ENCODE measurements at regions not wholly inside any gene's neighbourhood (a gene's known extent, or its start where the extent isn't known, plus 50 kb on each side); places are given as distances from the start of the nearest gene placed in this dataset.
"Not testable (repeated sequence)": the region's sequence is repeated elsewhere in the genome, so short reads cannot be mapped to it uniquely, and the experiment has no call there.

GRCh38 chr5:108524564-108524963, 142.7 kb upstream of the FBXL17 start:
- DNase-seq: no peak

- no peak for DNase-seq
Measured at GRCh38 chr5:108523360-108523759, 141.5 kb upstream of the FBXL17 start.

GRCh38 chr5:108521841-108522506, 140.1 kb upstream of the FBXL17 start:
- no peak for DNase-seq

- no peak for DNase-seq
Measured at GRCh38 chr5:108521011-108521700, 139.3 kb upstream of the FBXL17 start.

- no peak for DNase-seq
Measured at GRCh38 chr5:108516785-108517184, 134.9 kb upstream of the FBXL17 start.

GRCh38 chr5:108515517-108516105, 133.7 kb upstream of the FBXL17 start:
- no peak for DNase-seq

- DNase-seq: no peak
Measured at GRCh38 chr5:108508979-108509378, 127.1 kb upstream of the FBXL17 start.

GRCh38 chr5:108507631-108508030, 125.7 kb upstream of the FBXL17 start:
- DNase-seq: no peak

- DNase-seq: no peak
Measured at GRCh38 chr5:108505608-108506007, 123.7 kb upstream of the FBXL17 start.

- no peak for DNase-seq
Measured at GRCh38 chr5:108504974-108505373, 123.1 kb upstream of the FBXL17 start.

GRCh38 chr5:108503986-108504385, 122.1 kb upstream of the FBXL17 start:
- no peak for DNase-seq

GRCh38 chr5:108495615-108496014, 113.7 kb upstream of the FBXL17 start:
- not testable (repeated sequence) for DNase-seq

GRCh38 chr5:108487951-108488350, 106.1 kb upstream of the FBXL17 start:
- no peak for DNase-seq

- no peak for DNase-seq
Measured at GRCh38 chr5:108484035-108484434, 102.1 kb upstream of the FBXL17 start.

GRCh38 chr5:108481355-108481931, 99.5 kb upstream of the FBXL17 start:
- no peak for DNase-seq

GRCh38 chr5:108472237-108472636, 90.3 kb upstream of the FBXL17 start:
- DNase-seq: no peak

- DNase-seq: no peak
Measured at GRCh38 chr5:108467563-108467962, 85.7 kb upstream of the FBXL17 start.

GRCh38 chr5:108461628-108462367, 79.9 kb upstream of the FBXL17 start:
- DNase-seq: no peak

- no peak for DNase-seq
Measured at GRCh38 chr5:108459769-108460168, 77.9 kb upstream of the FBXL17 start.

GRCh38 chr5:108451269-108451668, 69.4 kb upstream of the FBXL17 start:
- DNase-seq: no peak

GRCh38 chr5:108444130-108444529, 62.2 kb upstream of the FBXL17 start:
- DNase-seq: not testable (repeated sequence)

GRCh38 chr5:108442063-108442651, 60.3 kb upstream of the FBXL17 start:
- DNase-seq: not testable (repeated sequence)

- DNase-seq: no peak
Measured at GRCh38 chr5:108437425-108437824, 55.5 kb upstream of the FBXL17 start.

All from stimulated activated CD4-positive, alpha-beta T cell treated with anti-CD3 and anti-CD28 coated beads, Interleukin-4, amount 100 ng/mL, for 4 hours (primary cell).